ENCODE measurements at regions not wholly inside any gene's neighbourhood (a gene's known extent, or its start where the extent isn't known, plus 50 kb on each side); places are given as distances from the start of the nearest gene placed in this dataset.

DNA sequence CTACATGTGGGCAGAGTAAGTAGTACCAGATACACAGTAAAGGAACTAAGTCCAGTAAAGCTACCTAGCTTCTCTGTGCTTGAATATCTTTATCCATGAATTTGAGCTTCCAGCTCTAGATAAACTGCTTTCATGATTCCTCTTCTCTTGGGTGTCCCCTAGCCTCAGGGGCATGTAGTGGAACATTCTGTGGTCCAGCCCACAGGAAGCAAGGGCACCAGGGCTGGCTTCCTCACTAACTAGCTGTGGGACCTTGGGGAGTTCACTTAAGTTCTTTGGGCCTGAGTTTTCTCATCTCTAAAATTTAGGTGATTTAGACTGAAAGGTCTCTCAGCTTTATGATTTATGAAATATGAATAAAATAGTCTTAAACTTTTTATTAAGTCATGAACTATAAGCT, 185.7 kb downstream of the KATNAL1 start:
- H3K27ac Mint-ChIP-seq: no peak overlapping the region
- H3K4me3 Mint-ChIP-seq: no peak overlapping the region
- no peaks in the 10 kb centered on the region for H3K36me3 Mint-ChIP-seq
- H3K9me3 Mint-ChIP-seq: no peaks in the 10 kb centered on the region
- ATAC-seq (ENCODE audit: low read depth) (no peak), DNase-seq (no peak)
- POLR2A ChIA-PET: interaction anchor here (1.0 to 1.4 kb wide), 3 partner anchors 11 to 494 kb away, joined by 3 to 5 read pairs (median 3); partner anchors contain the start of gene UBL3
- peaks cover 34% of the 10 kb centered on the region for H3K4me1 Mint-ChIP-seq
- no peaks in the 10 kb centered on the region for H3K27me3 Mint-ChIP-seq

DNA sequence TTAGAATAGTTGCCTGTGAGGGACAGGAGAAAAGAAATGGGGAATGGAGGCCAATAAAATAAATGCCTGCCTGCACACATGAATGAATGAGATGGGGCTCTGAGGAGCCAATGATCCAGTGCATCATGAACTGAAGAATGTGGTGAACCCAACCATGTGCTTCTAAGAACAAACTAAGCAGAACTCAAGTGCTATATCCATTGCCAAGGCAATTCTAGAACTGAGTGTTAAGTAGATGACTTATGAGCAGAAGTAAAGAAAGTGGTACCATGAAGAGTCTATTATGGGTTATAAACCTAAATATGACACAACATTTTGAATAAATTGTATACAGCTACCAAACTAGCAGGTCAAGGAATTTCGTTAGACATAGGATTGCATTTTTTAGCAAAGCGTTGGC, 186.1 kb downstream of the KATNAL1 start:
- POLR2A ChIA-PET: interaction anchor here (1.0 to 1.4 kb wide), 3 partner anchors 11 to 495 kb away, joined by 3 to 5 read pairs (median 3); partner anchors contain the start of gene UBL3
- no peaks in the 10 kb centered on the region for H3K27me3 Mint-ChIP-seq
- no peak overlapping the region for H3K4me3 Mint-ChIP-seq
- no peaks in the 10 kb centered on the region for H3K9me3 Mint-ChIP-seq
- H3K4me1 Mint-ChIP-seq: peaks cover 34% of the 10 kb centered on the region
- H3K27ac Mint-ChIP-seq: no peak overlapping the region
- DNase-seq (no peak), ATAC-seq (ENCODE audit: low read depth) (no peak)
- H3K36me3 Mint-ChIP-seq: no peaks in the 10 kb centered on the region

DNA sequence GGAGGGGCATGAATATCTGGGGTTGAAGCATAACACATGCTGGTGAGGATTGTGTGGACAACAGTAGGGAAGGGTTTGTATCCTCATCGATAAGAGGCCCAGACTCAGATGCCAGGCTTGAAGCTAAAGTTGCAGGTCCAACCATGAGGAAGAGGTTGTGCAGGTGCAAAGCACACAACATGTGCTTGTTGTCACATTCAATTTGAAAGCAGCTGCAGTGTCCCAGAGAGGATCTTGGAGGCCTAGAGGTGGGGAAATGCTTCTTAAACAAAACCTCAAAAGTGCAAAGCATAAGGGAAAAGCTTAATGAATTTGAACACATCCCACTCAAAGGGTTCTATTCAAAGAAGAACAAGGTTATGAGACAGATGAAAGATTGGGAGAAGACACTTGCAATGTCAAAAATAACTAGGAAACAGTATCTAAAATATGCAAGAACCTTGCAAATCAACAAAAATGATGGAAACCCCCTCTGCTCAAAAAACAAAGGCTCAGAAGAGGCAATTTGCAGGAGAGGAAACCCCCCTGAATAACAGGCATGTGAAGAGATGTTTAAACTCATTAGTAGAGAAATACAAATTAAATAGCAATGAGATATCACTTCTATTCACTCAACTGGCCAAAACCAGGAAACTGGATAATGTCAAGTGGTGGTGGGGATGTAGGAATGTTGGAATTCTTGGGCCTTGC, 187.1 kb downstream of the KATNAL1 start:
- DNase-seq (no peak), ATAC-seq (ENCODE audit: low read depth) (no peak)
- H3K4me3 Mint-ChIP-seq: peak overlapping the region; percentile 43
- H3K9me3 Mint-ChIP-seq: no peaks in the 10 kb centered on the region
- no peaks in the 10 kb centered on the region for H3K36me3 Mint-ChIP-seq
- H3K4me1 Mint-ChIP-seq: peaks cover 34% of the 10 kb centered on the region
- no peaks in the 10 kb centered on the region for H3K27me3 Mint-ChIP-seq
- H3K27ac Mint-ChIP-seq: peak overlapping the region; percentile 35
- POLR2A ChIA-PET: interaction anchor here (1.1 kb wide), 1 partner anchor 344 kb away, joined by 4 read pairs; no protein-coding TSS in a partner anchor

DNA sequence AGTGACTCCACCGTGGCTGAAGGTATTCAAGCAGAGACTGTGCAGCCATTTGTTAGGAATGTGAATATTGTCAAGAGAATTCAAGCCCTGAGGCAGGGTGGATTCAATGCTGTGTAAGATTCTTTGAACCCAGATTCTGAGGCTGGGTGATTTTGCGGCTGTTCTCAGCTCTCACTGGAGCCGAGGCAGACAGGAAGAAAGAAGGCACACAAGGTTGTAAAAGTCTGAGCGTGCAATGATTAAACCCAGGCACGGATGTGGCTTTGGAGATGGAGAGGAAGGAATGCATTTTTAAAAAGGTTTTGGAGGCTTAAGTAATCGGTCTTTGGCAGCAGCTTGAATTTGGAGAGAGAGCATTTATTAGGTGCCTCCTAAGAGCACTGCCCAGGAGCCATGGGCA, 187.9 kb downstream of the KATNAL1 start:
- POLR2A ChIA-PET: interaction anchor here (0.5 to 1.1 kb wide), 2 partner anchors 12 to 345 kb away, joined by 4 to 5 read pairs; no protein-coding TSS in a partner anchor
- H3K36me3 Mint-ChIP-seq: no peaks in the 10 kb centered on the region
- H3K4me1 Mint-ChIP-seq: peaks cover 36% of the 10 kb centered on the region
- no peak for DNase-seq
- no peaks in the 10 kb centered on the region for H3K9me3 Mint-ChIP-seq
- peak overlapping the region; percentile 35 for H3K27ac Mint-ChIP-seq
- H3K27me3 Mint-ChIP-seq: no peaks in the 10 kb centered on the region
- ATAC-seq (ENCODE audit: low read depth): peak; percentile 72
- peak overlapping the region; percentile 43 for H3K4me3 Mint-ChIP-seq

DNA sequence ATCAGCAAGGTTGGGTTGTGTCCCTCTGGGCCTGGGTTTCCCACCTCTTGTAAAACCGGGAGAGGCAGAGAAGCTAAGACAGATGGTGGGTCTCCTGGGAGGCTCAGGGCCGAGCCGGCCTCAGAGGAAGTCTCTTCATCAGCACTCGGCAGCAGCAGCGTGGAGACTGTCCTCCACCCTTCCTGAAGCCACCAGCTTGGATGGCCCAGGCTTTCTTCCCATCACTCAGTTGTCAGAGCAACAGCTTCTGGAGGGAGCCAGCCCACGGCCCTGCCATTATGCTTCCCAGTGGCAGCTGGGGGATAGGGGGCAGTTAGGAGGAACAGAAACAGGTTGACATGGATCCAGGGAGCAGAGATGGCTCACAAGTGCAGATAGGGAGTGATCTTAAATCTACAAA, 191.0 kb downstream of the KATNAL1 start:
- Mint-ChIP-seq H3K27ac (no peak overlapping the region), H3K36me3 (no peaks in the 10 kb centered on the region), H3K4me3 (no peak overlapping the region), H3K4me1 (peaks cover 42% of the 10 kb centered on the region), H3K27me3 (peaks cover 5% of the 10 kb centered on the region), H3K9me3 (no peaks in the 10 kb centered on the region)
- ATAC-seq (ENCODE audit: low read depth) (no peak), DNase-seq (no peak)
- POLR2A ChIA-PET: no interaction called here

DNA sequence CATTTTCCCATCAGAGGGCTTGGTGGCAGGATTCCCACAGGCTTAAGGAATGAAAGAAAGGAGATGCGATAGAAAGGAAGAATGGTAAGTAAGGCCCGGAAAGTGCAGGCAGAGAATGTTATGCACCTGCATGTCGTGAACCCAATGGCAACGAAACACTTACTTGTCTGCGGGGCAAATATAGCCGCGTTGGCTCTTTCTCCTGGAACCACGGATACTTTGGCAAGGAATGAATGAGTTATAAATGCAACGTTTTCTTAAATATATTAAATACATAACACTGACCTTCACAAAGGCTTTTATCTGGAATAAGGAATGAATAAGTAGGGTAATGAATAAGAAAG, 192.1 kb downstream of the KATNAL1 start:
- Mint-ChIP-seq H3K4me1 (peaks cover 34% of the 10 kb centered on the region), H3K9me3 (no peaks in the 10 kb centered on the region), H3K36me3 (no peaks in the 10 kb centered on the region), H3K27ac (no peak overlapping the region), H3K27me3 (peaks cover 5% of the 10 kb centered on the region), H3K4me3 (peak overlapping the region; percentile 63)
- no peak for ATAC-seq (ENCODE audit: low read depth)
- DNase-seq: no peak
- POLR2A ChIA-PET: interaction anchor here (0.6 to 2.0 kb wide), 6 partner anchors 177 to 344 kb away, joined by 3 to 8 read pairs (median 3); partner anchors contain the start of gene UBL3

DNA sequence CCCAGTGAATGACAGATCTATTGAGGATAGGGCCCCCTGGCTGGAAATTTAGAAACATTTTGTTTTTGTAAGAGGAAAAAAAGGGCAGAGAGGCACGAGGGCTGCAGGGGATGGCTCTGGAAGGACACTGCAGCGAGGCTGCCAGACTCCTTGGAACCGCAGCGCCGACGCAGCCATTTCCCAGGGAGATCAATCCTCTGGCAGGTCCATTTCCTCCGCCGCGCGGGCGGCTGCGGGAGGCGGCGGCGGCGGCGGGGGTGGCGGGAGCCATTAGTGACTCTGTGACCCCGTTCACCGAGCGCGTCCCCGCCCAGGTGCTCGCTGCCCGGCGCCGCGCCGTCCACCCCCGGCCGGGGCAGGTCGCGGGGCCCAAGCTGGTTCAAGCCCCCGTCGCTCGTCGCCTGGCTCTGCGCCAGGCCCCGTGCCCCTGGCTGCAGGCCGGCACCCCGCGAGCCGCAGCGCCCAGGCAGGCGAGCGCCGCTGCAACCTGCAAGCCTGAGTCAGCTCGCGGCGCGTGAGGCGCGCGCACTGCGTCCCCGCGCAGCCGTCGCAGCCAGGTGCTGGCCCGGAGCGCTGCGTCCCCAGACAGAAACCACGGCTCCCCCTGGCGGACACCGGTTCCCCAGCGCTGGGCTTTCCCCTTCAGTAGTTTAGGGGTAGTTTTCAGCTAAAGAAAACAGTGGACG, 192.6 kb downstream of the KATNAL1 start:
- Mint-ChIP-seq H3K9me3 (no peaks in the 10 kb centered on the region), H3K4me1 (peaks cover 29% of the 10 kb centered on the region), H3K36me3 (no peaks in the 10 kb centered on the region), H3K4me3 (peak overlapping the region; percentile 80), H3K27me3 (peaks cover 5% of the 10 kb centered on the region), H3K27ac (peak overlapping the region; percentile 69)
- peak; percentile 95 for DNase-seq
- ATAC-seq (ENCODE audit: low read depth): peak; percentile 90
- POLR2A ChIA-PET: interaction anchor here (0.6 to 2.0 kb wide), 7 partner anchors 177 to 344 kb away, joined by 3 to 8 read pairs (median 3); partner anchors contain the start of gene UBL3

DNA sequence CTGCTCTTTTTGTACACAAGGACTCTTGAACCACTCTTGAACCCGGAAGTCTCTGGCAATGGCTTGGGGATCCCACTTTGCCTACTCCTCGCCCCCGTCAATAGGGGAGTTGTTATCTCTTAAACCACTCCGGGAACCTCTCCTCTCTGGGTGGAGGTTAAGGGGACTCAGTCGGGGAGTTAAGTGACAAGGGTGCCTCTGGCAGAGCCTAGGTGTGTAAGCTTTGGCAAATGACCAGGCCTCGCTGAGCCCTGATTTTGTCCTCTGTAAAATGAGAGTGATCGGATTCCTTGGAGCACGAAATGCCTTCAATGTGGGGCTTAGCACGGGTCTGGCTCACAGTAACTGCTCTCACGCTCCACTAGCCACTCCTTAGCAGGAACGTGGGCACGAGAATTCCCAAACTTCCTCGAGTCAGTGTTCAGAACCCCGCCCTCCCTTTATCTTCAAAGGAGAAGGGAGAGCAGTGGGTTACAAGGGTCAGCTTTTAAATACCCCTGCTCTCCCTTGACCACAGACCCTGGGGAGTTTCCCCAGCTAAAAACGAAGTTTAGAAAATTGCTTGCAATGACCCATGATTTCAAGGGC, 193.3 kb downstream of the KATNAL1 start:
- peak overlapping the region; percentile 80 for H3K4me3 Mint-ChIP-seq
- ATAC-seq (ENCODE audit: low read depth) (no peak), DNase-seq (no peak)
- H3K27me3 Mint-ChIP-seq: peaks cover 5% of the 10 kb centered on the region
- POLR2A ChIA-PET: interaction anchor here (0.6 to 2.0 kb wide), 4 partner anchors 176 to 267 kb away, joined by 3 to 8 read pairs (median 4); partner anchors contain the start of gene UBL3
- peak overlapping the region; percentile 69 for H3K27ac Mint-ChIP-seq
- H3K36me3 Mint-ChIP-seq: no peaks in the 10 kb centered on the region
- H3K9me3 Mint-ChIP-seq: no peaks in the 10 kb centered on the region
- H3K4me1 Mint-ChIP-seq: peaks cover 23% of the 10 kb centered on the region

DNA sequence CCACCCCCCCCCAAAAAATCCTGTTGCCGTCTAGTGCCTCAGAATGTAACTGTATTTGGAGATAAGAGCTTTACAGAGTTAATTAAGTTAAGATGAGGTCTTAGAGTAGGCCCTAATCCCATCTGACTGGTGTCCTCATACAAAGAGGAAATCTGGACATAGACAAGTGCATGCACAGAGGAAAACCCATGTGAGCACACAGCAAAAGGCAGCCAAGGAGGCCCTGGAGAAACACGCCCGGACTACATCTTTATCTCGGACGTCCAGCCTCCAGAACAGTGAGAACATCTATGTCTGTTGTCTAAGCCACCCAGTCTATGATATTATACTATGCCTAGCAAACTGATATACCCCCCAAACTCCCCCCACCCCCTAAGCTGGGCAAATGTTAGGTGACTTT, 193.8 kb downstream of the KATNAL1 start:
- peaks cover 5% of the 10 kb centered on the region for H3K27me3 Mint-ChIP-seq
- H3K4me1 Mint-ChIP-seq: peaks cover 21% of the 10 kb centered on the region
- no peaks in the 10 kb centered on the region for H3K36me3 Mint-ChIP-seq
- POLR2A ChIA-PET: interaction anchor here (0.6 to 2.0 kb wide), 4 partner anchors 176 to 266 kb away, joined by 3 to 8 read pairs (median 4); partner anchors contain the start of gene UBL3
- H3K4me3 Mint-ChIP-seq: no peak overlapping the region
- no peaks in the 10 kb centered on the region for H3K9me3 Mint-ChIP-seq
- H3K27ac Mint-ChIP-seq: no peak overlapping the region
- no peak for DNase-seq
- ATAC-seq (ENCODE audit: low read depth): no peak

DNA sequence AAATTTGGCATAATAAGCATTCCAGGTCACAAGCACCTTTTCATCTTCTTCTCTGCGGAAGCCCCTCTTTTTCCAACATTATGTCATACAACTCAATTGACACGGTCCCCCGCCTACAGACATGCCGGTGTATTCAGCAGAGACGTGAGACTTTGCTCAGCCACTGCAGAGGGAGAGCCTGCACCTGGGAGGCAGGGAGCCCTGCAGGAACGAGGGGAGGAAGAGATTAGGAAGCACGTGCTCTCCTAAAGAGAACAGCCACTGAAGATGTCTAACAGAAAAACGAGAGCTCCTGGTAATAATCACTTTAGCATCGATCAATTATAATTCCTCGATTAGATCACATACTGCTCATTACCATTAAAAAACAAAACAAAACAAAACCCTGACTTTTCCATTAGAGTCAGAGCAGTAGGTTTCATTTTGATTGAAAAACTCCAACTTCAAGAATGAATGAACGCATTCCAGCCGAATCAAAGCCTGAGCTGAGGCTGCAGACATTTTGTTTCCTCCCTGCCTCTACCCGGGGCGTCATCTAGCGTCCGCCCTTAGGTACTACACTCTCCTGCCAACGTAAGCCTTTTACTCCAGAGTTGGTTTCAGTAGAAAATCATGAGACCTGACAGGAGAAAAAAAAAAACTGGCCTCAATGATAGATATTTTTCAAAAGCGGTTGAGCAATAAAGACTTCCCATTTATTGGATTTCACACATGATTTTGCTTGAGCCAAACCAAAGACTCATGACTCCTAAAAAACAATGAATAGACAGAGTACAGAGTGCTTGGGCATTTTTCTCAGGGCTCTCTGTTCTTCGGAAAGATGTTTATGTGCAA, 194.5 kb downstream of the KATNAL1 start:
- peak; percentile 83 for DNase-seq
- peak overlapping the region; percentile 75 for H3K4me3 Mint-ChIP-seq
- no peak overlapping the region for H3K27ac Mint-ChIP-seq
- peak; percentile 39 for ATAC-seq (ENCODE audit: low read depth)
- H3K36me3 Mint-ChIP-seq: no peaks in the 10 kb centered on the region
- peaks cover 5% of the 10 kb centered on the region for H3K27me3 Mint-ChIP-seq
- peaks cover 17% of the 10 kb centered on the region for H3K4me1 Mint-ChIP-seq
- H3K9me3 Mint-ChIP-seq: no peaks in the 10 kb centered on the region
- POLR2A ChIA-PET: interaction anchor here (0.7 to 1.6 kb wide), 4 partner anchors 109 to 266 kb away, joined by 3 to 4 read pairs (median 3); no protein-coding TSS in a partner anchor

DNA sequence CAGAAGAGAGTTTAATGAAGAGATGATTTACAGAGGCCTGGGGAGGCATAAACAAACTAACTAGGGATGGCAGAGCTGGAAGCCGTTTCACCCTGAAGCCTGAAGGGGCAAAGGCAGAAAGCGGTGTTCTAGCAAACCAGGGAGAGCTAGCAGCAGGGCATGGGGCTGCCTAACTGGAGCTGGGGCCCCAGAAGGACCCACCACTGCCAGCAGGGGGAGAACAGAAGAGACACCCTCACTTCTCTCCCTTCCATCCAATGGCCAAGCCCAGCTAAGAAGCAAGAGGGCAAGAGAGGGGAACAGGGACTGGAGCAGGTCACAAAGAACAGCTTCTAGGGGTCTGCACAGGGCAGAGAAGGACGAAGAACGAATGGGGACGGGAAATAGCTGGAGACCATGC, 195.5 kb downstream of the KATNAL1 start:
- Mint-ChIP-seq H3K9me3 (no peaks in the 10 kb centered on the region), H3K4me3 (no peak overlapping the region), H3K4me1 (peaks cover 17% of the 10 kb centered on the region), H3K27ac (no peak overlapping the region), H3K36me3 (no peaks in the 10 kb centered on the region), H3K27me3 (peaks cover 5% of the 10 kb centered on the region)
- ATAC-seq (ENCODE audit: low read depth): no peak
- POLR2A ChIA-PET: interaction anchor here (0.7 to 1.0 kb wide), 3 partner anchors 108 to 341 kb away, joined by 3 read pairs; no protein-coding TSS in a partner anchor
- no peak for DNase-seq

DNA sequence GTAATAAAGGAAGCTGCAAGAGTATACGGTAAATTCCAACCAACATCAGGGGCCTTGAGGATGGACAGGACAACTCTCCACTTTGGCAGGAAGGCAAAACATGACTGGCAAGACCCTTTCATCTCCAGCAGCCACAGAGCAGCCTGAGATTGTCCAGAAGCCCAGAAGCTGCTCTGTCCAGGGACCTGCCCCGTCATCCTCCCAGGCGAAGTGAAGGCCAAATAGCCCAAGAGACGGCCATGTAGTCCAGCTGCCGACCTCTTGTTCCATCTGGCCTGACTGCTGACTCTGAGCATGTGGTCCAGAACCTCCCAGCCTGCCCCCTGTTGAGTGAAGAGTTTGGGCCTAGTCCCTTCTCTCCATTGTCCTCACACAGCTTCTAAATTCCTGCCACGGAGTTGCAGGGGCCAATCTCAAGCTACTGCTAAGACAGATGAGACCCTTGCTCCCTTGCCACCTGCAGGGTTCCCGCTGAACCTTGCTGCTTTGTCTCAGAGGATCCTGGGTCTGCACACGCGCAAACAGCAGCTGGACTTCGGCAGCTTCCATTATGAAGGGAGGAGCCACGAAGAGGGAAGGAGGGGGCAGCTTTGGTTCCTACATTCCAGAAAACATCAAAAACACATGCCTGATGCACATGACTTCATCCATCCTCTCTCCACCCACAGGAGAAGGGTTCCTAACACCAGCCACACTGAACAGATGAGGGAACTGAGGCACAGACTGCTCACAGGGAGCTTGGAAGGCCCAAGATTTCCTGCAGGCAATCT, 196.9 kb downstream of the KATNAL1 start:
- POLR2A ChIA-PET: no interaction called here
- Mint-ChIP-seq H3K27me3 (peaks cover 5% of the 10 kb centered on the region), H3K4me3 (no peak overlapping the region), H3K27ac (no peak overlapping the region), H3K36me3 (no peaks in the 10 kb centered on the region), H3K9me3 (no peaks in the 10 kb centered on the region), H3K4me1 (peaks cover 17% of the 10 kb centered on the region)
- no peak for DNase-seq
- ATAC-seq (ENCODE audit: low read depth): no peak
